ENCODE measurements at regions not wholly inside any gene's neighbourhood (a gene's known extent, or its start where the extent isn't known, plus 50 kb on each side); places are given as distances from the start of the nearest gene placed in this dataset.

DNA sequence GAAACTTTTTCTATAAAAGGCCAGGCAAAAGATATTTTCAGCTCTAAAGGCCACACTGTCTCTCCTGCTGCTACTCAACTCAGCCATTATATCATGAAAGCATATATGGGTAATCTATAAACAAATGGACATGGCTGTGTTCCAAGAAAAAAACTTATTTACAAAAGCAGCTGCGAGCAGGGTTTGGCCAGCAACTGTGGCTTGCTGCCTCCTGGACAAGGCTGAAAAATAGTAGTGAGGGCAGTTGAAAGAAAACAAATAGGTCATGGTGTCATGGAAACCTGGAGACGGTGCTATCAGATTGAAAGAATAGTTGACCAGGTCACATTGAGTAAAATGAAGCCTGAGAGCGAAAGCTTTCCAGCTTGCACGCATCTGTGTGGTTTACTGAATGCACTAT lies 89.2 kb upstream of the LRATD1 start:
- H3K27ac Mint-ChIP-seq: no peak overlapping the region
- no peaks in the 10 kb centered on the region for H3K9me3 Mint-ChIP-seq
- DNase-seq: no peak
- intact Hi-C loops (cut with micrococcal nuclease): no loop called here
- no peak overlapping the region for H3K4me3 Mint-ChIP-seq
- no peaks in the 10 kb centered on the region for H3K4me1 Mint-ChIP-seq
- H3K36me3 Mint-ChIP-seq (ENCODE audit: low read depth): no peaks in the 10 kb centered on the region
- no peaks in the 10 kb centered on the region for H3K27me3 Mint-ChIP-seq

DNA sequence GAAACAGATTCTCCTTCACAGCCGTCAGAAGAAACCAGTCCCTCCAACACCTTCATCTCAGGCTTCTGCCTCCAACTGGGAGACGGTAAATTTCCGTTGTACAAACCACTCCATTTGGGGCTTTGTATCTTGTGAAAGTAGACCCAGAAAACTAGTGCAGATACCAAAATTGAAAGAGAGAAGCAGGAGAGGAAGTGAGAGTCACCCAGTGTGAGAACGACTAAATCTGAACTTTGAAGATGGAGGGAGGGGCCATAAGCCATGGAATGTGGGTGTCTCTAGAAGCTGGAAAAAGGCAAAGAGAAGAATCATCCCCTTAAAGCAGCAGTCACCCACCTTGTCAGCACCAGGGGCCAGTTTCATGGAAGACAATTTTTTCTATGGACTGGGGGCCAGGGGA lies 88.3 kb upstream of the LRATD1 start:
- Mint-ChIP-seq H3K27me3 (no peaks in the 10 kb centered on the region), H3K9me3 (no peaks in the 10 kb centered on the region), H3K27ac (no peak overlapping the region), H3K36me3 (ENCODE audit: low read depth) (no peaks in the 10 kb centered on the region), H3K4me3 (no peak overlapping the region), H3K4me1 (no peaks in the 10 kb centered on the region)
- no peak for DNase-seq
- intact Hi-C loops (cut with micrococcal nuclease): no loop called here

DNA sequence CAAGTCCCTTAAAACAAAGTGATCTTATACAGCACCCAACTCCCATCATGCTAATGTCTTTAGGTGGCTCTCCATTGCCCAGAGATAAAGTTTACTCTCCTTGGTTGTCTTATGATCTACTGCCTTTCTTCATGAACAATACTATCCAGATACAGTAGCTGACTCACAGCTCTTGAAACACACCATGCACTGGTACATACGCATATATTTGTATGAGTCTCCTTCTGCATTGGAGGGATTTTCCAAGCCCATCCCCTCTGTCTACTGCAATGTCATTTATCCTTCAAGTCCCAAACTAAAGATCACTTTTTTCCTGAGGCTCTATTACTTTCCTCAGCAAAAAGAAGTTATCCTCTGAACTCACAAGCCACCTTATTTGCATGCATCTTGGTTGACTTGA lies 84.7 kb upstream of the LRATD1 start:
- no peaks in the 10 kb centered on the region for H3K36me3 Mint-ChIP-seq (ENCODE audit: low read depth)
- no peaks in the 10 kb centered on the region for H3K27me3 Mint-ChIP-seq
- intact Hi-C loops (cut with micrococcal nuclease): no loop called here
- no peaks in the 10 kb centered on the region for H3K4me1 Mint-ChIP-seq
- H3K9me3 Mint-ChIP-seq: no peaks in the 10 kb centered on the region
- no peak for DNase-seq
- H3K4me3 Mint-ChIP-seq: no peak overlapping the region
- H3K27ac Mint-ChIP-seq: no peak overlapping the region

DNA sequence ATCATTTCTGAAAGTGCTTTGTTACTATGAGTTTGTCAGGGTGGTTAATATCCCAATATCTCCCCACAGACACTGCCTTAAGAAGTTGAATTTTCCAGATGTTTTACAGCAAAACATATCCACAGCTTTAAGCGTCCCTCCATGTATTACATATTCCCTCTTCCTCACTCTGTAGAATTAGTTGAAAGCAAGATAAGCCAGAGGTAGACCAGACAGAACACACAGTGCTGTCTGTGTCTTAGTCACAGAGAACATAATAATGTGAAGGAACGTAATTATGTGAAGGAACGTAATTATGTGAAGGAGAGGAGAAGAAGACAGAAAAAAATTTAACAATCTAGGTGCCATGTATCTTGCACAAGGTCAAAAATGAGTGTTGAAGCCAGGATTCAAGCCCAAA lies 81.9 kb upstream of the LRATD1 start:
- intact Hi-C loops (cut with micrococcal nuclease): no loop called here

DNA sequence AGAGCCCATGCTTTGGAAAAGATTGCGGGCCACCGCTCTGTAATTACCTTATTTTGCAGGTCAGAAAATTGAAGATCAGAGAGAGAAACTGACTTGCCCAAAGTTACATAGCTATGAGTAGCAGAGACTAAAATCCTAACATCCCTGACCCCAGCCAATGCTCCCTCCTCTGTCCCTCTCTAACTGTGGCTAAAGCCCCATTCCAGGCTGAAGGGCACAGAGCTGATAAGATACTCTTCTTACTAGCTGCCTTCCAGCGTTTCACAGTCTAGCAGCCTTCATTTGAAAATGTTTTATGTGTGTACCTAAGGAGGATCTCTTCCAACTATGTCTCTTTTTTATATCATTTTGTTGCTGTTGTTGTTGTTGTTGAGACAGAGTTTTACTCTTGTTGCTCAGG lies 81.4 kb upstream of the LRATD1 start:
- no peak for DNase-seq
- no peaks in the 10 kb centered on the region for H3K36me3 Mint-ChIP-seq (ENCODE audit: low read depth)
- no peaks in the 10 kb centered on the region for H3K9me3 Mint-ChIP-seq
- H3K27me3 Mint-ChIP-seq: no peaks in the 10 kb centered on the region
- H3K4me1 Mint-ChIP-seq: no peaks in the 10 kb centered on the region
- H3K27ac Mint-ChIP-seq: no peak overlapping the region
- H3K4me3 Mint-ChIP-seq: no peak overlapping the region
- intact Hi-C loops (cut with micrococcal nuclease): no loop called here

More for the DNA sequence above, 81.9 kb upstream of the LRATD1 start:
- H3K4me1 Mint-ChIP-seq: no peaks in the 10 kb centered on the region
- no peak for DNase-seq
- no peaks in the 10 kb centered on the region for H3K36me3 Mint-ChIP-seq (ENCODE audit: low read depth)
- H3K4me3 Mint-ChIP-seq: no peak overlapping the region
- no peak overlapping the region for H3K27ac Mint-ChIP-seq
- no peaks in the 10 kb centered on the region for H3K27me3 Mint-ChIP-seq
- no peaks in the 10 kb centered on the region for H3K9me3 Mint-ChIP-seq

DNA sequence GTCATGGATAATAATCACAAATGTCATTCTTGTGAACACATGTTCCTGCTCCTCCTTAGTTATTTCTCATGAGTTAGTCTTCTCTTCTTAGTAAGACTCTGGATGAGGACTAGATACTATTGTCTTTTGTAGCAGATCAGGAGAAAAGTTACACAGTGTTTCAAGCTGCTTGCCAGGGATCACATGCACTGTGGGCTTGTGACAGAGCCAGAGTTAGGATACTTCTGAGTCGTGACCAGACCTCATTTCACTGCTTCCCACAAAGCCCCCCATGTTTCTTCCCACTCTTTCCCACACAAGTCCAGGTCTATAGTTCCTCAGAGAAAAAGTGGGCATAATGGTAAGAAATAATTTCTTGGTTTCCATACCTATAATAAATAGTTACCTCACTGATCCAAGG lies 80.2 kb upstream of the LRATD1 start:
- Mint-ChIP-seq H3K27me3 (no peaks in the 10 kb centered on the region), H3K4me3 (no peak overlapping the region), H3K4me1 (no peaks in the 10 kb centered on the region), H3K27ac (no peak overlapping the region), H3K36me3 (ENCODE audit: low read depth) (no peaks in the 10 kb centered on the region), H3K9me3 (no peaks in the 10 kb centered on the region)
- intact Hi-C loops (cut with micrococcal nuclease): no loop called here
- no peak for DNase-seq

DNA sequence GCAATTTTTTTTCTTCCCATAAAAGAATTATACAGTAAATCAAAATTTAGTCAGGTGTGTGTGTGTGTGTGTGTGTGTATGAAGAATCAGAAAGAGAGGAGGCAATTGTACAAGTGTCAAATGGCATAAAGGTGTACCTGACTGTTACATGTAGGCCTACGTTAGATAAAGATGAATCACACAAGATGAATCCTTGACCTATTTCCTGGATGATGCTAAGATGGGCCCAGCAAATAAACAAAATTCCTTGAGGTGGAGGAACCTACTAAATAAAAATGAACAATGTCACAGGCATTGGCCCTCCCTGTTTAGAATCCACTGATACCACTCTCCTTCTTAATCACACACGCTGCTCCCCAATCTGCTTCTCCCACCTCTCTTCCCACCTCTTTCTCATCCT lies 79.7 kb upstream of the LRATD1 start:
- no peaks in the 10 kb centered on the region for H3K9me3 Mint-ChIP-seq
- no peaks in the 10 kb centered on the region for H3K27me3 Mint-ChIP-seq
- intact Hi-C loops (cut with micrococcal nuclease): no loop called here
- H3K4me1 Mint-ChIP-seq: no peaks in the 10 kb centered on the region
- no peak for DNase-seq
- no peak overlapping the region for H3K27ac Mint-ChIP-seq
- no peak overlapping the region for H3K4me3 Mint-ChIP-seq
- no peaks in the 10 kb centered on the region for H3K36me3 Mint-ChIP-seq (ENCODE audit: low read depth)

DNA sequence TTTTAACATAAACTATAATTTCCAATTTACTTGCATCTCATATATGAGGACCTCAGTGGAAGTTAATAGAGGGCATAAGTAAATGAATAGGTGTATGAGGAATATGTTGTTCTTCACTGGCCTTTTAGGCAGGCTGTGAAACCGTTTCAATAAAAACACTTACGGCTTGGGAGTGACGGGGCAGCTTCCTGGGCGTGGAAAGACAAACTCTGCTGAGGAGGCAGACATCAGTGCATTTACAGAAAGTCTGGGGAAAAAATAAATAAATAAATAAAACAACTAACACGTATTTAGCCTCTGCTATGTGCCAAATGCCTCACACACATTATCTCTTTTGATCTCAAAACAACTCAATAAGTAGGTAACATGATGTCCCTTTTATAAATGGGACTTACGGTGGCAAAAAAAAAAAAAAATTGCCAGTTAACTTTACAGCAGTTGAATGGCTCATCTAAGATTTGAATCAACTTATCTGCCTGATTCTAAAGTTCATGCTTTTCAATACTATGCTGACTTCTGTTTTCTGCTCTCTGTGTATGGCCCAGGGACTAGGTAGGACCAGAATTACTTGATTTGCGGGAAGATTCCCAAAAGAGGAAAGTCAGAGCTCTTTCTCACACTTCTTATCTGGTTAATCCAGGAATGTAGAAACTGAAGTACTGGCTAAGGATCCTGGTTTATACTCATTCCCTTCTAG lies 77.5 kb upstream of the LRATD1 start:
- intact Hi-C loops (cut with micrococcal nuclease): no loop called here
- Mint-ChIP-seq H3K27me3 (no peaks in the 10 kb centered on the region), H3K4me1 (no peaks in the 10 kb centered on the region), H3K36me3 (ENCODE audit: low read depth) (no peaks in the 10 kb centered on the region), H3K9me3 (no peaks in the 10 kb centered on the region), H3K4me3 (no peak overlapping the region), H3K27ac (no peak overlapping the region)
- DNase-seq: no peak

DNA sequence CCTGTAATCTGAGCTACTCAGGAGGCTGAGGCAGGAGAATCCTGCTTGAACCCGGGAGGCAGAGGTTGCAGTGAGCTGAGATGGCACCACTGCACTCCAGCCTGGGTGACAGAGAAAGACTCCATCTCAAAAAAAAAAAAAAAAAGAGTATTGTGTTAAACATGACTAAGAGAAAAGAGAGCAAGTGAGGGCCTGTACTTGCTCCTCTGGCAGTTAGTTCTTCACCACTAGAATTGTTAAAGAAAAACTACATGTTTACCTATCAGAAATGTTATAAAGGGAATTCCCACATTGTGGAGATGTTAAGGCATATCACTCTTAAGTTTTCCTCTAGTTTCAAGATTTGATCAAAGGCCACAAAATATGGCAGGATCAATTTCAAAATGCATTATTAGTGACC lies 75.4 kb upstream of the LRATD1 start:
- Mint-ChIP-seq H3K36me3 (ENCODE audit: low read depth) (no peaks in the 10 kb centered on the region), H3K4me3 (no peak overlapping the region), H3K27ac (no peak overlapping the region), H3K4me1 (no peaks in the 10 kb centered on the region), H3K27me3 (no peaks in the 10 kb centered on the region), H3K9me3 (no peaks in the 10 kb centered on the region)
- no peak for DNase-seq
- intact Hi-C loops (cut with micrococcal nuclease): no loop called here

DNA sequence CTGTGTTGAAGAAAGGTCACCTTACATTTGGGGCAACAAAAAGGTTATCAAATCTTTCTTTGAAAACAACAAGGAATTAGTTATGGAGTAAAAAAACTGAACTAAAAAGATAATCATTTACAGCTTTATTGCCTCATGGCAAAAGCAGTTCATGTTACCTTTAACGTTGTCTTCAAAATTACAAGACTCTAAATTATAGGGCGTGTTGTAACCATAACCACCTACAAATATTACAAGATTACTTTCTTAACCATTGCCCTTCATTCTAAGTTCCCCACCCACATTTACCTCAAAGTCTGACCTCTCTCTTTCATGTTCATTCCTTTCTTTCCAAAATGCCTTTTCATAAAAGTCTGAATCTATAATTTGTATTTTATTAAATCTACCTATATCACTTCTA lies 74.6 kb upstream of the LRATD1 start:
- Mint-ChIP-seq H3K27me3 (no peaks in the 10 kb centered on the region), H3K4me3 (no peak overlapping the region), H3K36me3 (ENCODE audit: low read depth) (no peaks in the 10 kb centered on the region), H3K4me1 (no peaks in the 10 kb centered on the region), H3K9me3 (no peaks in the 10 kb centered on the region), H3K27ac (no peak overlapping the region)
- DNase-seq: no peak
- intact Hi-C loops (cut with micrococcal nuclease): no loop called here

DNA sequence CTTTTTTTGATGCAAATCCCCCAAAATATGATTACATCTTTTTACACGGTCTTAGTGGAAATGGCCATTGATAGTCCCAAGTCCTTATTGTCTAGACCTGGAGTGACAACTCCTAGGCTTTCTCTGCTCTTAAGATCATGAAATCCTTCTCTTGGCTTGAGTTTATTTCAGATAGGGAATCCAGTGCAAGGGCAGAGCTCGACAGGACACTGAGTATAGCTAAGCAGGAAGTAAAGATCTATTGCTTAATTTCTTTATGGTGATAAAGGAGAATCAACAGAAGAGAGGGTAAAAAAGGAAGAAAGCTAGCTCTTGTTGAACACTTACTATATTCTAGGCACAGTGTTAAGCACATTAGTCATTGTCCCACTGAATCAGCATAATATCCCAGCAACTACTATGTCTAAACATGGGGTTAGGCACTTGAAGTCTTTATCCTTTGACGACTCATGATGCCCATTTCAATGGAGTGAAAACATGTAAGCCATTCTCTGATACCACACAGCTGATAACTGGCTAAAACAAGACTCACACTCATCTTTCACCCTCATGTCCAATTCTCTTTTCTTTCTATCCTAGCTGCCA lies 74.1 kb upstream of the LRATD1 start:
- no peak for DNase-seq
- H3K4me1 Mint-ChIP-seq: no peaks in the 10 kb centered on the region
- no peak overlapping the region for H3K27ac Mint-ChIP-seq
- intact Hi-C loops (cut with micrococcal nuclease): no loop called here
- H3K36me3 Mint-ChIP-seq (ENCODE audit: low read depth): no peaks in the 10 kb centered on the region
- no peak overlapping the region for H3K4me3 Mint-ChIP-seq
- H3K9me3 Mint-ChIP-seq: no peaks in the 10 kb centered on the region
- H3K27me3 Mint-ChIP-seq: no peaks in the 10 kb centered on the region

DNA sequence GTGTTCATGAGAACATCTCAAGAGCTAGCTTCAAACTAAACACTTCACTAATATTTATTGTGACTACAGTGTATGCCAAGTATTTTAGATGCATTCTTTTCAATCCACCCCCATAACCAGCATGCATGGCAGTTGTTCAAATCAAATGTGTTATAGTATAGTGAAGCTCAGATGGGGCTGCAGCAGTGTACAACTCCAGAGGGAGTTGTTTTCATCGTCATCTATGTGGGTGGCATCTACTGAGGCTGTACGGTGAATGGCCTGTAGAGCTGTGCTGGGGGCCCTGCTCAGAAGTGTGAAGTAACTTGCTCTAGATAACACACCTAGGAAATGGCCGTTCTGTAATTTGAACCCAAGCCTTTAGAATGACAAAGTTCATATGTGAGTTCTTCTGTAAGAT lies 71.8 kb upstream of the LRATD1 start:
- Mint-ChIP-seq H3K36me3 (ENCODE audit: low read depth) (no peaks in the 10 kb centered on the region), H3K4me3 (no peak overlapping the region), H3K27ac (no peak overlapping the region), H3K4me1 (no peaks in the 10 kb centered on the region), H3K9me3 (no peaks in the 10 kb centered on the region), H3K27me3 (no peaks in the 10 kb centered on the region)
- intact Hi-C loops (cut with micrococcal nuclease): no loop called here
- DNase-seq: no peak

DNA sequence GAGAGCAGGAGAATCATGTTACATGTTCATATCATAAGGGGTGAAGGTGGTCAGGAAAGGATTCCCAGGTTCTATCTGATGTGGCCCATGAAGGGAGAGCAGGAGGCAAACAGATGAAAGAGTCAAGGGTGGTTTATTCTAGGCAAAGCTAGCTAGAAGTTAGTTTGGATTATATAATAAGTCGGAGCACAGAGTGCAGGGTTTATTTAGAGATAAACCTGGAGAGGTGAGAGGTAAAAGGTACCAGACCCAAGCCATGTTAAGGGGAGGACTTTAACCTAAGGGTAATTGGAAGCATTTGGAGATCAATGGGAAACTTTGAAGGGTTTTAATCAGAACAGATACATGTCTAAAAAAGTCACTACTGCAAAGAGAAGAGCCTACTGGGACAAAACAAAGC lies 69.2 kb upstream of the LRATD1 start:
- no peak overlapping the region for H3K27ac Mint-ChIP-seq
- H3K4me3 Mint-ChIP-seq: no peak overlapping the region
- no peaks in the 10 kb centered on the region for H3K9me3 Mint-ChIP-seq
- H3K36me3 Mint-ChIP-seq (ENCODE audit: low read depth): no peaks in the 10 kb centered on the region
- no peaks in the 10 kb centered on the region for H3K27me3 Mint-ChIP-seq
- no peak for DNase-seq
- no peaks in the 10 kb centered on the region for H3K4me1 Mint-ChIP-seq
- intact Hi-C loops (cut with micrococcal nuclease): no loop called here

DNA sequence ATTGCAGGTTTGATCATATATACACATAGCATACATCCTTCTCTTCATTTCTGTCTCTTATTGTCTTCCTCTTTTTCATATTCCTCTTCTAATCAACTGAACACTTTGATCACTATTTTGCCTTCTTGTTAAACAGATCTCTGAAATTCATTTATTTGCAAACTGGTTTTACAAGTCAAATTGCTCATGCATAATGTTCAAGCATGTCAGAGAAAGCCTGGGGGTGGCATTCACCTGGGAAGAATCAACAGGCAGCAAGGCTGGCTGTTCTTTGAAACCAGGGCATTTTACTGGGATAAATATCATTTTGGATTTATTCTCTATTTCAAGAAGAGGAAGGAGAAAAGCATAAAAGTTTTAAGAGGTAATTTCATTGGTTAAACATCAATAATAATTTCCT lies 66.9 kb upstream of the LRATD1 start:
- H3K4me1 Mint-ChIP-seq: no peaks in the 10 kb centered on the region
- no peaks in the 10 kb centered on the region for H3K36me3 Mint-ChIP-seq (ENCODE audit: low read depth)
- DNase-seq: no peak
- no peaks in the 10 kb centered on the region for H3K9me3 Mint-ChIP-seq
- H3K27ac Mint-ChIP-seq: no peak overlapping the region
- H3K27me3 Mint-ChIP-seq: no peaks in the 10 kb centered on the region
- intact Hi-C loops (cut with micrococcal nuclease): no loop called here
- no peak overlapping the region for H3K4me3 Mint-ChIP-seq

DNA sequence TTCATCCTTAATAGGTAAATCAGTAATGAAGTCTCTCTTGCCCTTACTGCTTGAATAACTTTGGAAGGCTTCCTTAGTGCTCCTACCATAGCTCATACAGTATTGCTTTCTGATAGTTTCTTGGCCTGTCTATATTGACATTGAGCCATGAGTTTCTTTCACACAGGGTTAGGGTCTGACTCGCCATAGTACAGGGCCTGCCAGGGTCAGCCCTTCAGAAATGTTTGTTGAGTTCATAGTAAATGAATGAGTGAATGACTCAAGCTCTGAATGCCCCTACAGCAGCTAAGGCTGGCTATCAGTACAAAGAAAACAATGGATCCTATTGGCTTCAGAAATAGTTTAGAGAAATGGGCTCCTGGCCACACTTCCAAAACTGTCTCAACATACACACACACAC lies 65.0 kb upstream of the LRATD1 start:
- DNase-seq: no peak
- intact Hi-C loops (cut with micrococcal nuclease): no loop called here
- Mint-ChIP-seq H3K36me3 (ENCODE audit: low read depth) (no peaks in the 10 kb centered on the region), H3K27me3 (no peaks in the 10 kb centered on the region), H3K9me3 (no peaks in the 10 kb centered on the region), H3K27ac (no peak overlapping the region), H3K4me1 (no peaks in the 10 kb centered on the region), H3K4me3 (no peak overlapping the region)
